ENCODE measurements at regions not wholly inside any gene's neighbourhood (a gene's known extent, or its start where the extent isn't known, plus 50 kb on each side); places are given as distances from the start of the nearest gene placed in this dataset.

DNA sequence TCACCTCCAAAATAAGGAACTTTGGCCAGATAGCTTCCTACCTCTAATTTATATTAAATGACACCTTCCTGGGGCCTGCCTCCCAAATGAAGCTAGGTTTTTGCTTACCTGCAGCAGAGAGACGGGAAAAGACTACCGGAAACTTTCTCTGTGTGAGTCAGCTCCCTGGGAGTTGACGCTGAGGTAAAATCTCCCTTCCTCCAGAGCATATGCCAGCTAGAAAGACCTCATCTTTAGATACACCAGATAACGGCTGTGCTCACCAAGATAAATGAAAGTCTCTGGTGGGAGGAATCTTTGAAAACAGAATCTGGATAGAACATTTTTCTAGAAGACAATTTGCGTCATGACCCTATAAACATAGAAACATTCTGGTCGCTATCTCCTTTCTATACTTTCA, 99.7 kb upstream of the RFX8 start:
- no peaks in the 10 kb centered on the region for H3K23me2 ChIP-seq (ENCODE audit: low read depth, low read length)
- no peak overlapping the region for H3K23ac ChIP-seq (ENCODE audit: insufficient read length)
- no peak overlapping the region for H2BK5ac ChIP-seq (ENCODE audit: low read depth, low read length)
- no peak overlapping the region for H2BK20ac ChIP-seq (ENCODE audit: low read length)
- H3K56ac ChIP-seq (replicated peaks; ENCODE audit: insufficient read length, low read depth, low read length): no peak overlapping the region
- no peak overlapping the region for H3K4me2 ChIP-seq (ENCODE audit: insufficient read depth in 1 of 2, low read depth in 2 of 2, low read length in 2 of 2)
- no peak overlapping the region for H3K4me3 ChIP-seq (ENCODE audit: extremely low read depth in 1 of 4, insufficient read depth in 2 of 4, low read depth in 3 of 4, low read length in 4 of 4)
- H2AK5ac ChIP-seq (ENCODE audit: low read depth, low read length): no peak overlapping the region
- no peaks in the 10 kb centered on the region for H3K9me3 ChIP-seq (ENCODE audit: insufficient read depth in 2 of 2, low read depth in 1 of 2, low read length in 1 of 2)
- H3K27ac ChIP-seq (ENCODE audit: low read depth, low read length): no peak overlapping the region
- no peaks in the 10 kb centered on the region; a peak in 1 of 7 replicates for H3K27me3 ChIP-seq (replicated peaks in 1 of 4; ENCODE audit: control insufficient read depth in 3 of 4, extremely low read depth in 1 of 4, insufficient read depth in 3 of 4, low read length in 3 of 4)
- POLR2A ChIA-PET (ENCODE audit: partially characterized antibody): no interaction called here
- H4K20me1 ChIP-seq (replicated peaks in 1 of 2; ENCODE audit: control insufficient read depth in 1 of 2, insufficient read depth in 2 of 2, low read length in 2 of 2): no peaks in the 10 kb centered on the region
- no peaks in the 10 kb centered on the region for H3K79me2 ChIP-seq (ENCODE audit: control insufficient read depth in 1 of 2, insufficient read depth in 2 of 2, low read length in 2 of 2)
- no peak overlapping the region for H2AFZ ChIP-seq (ENCODE audit: low read length)
- no peak overlapping the region for H2BK15ac ChIP-seq (ENCODE audit: low read length)
- no peak overlapping the region for H4K8ac ChIP-seq (ENCODE audit: extremely low read depth, insufficient read depth, low read length)
- 84% methylated on average over 6 of the region's 6 CpGs; no CpG with 5 or more reads in 1 of the 2 experiments for WGBS, 2 experiments (ENCODE audit: extremely low coverage in 1 of 2, insufficient coverage in 1 of 2, insufficient read length in 1 of 2, insufficient replicate concordance in 2 of 2, low coverage in 1 of 2, low lambda C conversion rate in 2 of 2, missing lambda C conversion rate in 1 of 2)
- no peak overlapping the region for H2BK12ac ChIP-seq (ENCODE audit: low read depth, low read length)
- DNase-seq (ENCODE audit: low read depth in 1 of 2, low spot score in 2 of 2): no peak
- no peak overlapping the region for H3K4ac ChIP-seq (replicated peaks; ENCODE audit: insufficient read length, low read depth, low read length)
- H3K9ac ChIP-seq (replicated peaks in 1 of 4; ENCODE audit: extremely low read depth in 1 of 4, low read depth in 3 of 4, low read length in 3 of 4): no peak overlapping the region
- no peak overlapping the region for H2BK120ac ChIP-seq (replicated peaks; ENCODE audit: low read depth, low read length)
- H3K79me1 ChIP-seq (ENCODE audit: low read depth, low read length): no peaks in the 10 kb centered on the region
- H3K18ac ChIP-seq (ENCODE audit: extremely low read depth, low read length): no peak overlapping the region
- H4K5ac ChIP-seq (ENCODE audit: insufficient read length, low read depth, low read length): no peak overlapping the region
- TF ChIP-seq SAP30 (IDR thresholded peaks at IDR 0.05; ENCODE audit: insufficient read depth, insufficient replicate concordance, low read length) (no peak), CREB1 (IDR thresholded peaks at IDR 0.05) (no peak), HDAC6 (IDR thresholded peaks at IDR 0.05; ENCODE audit: low read depth, low read length) (no peak), PHF8 (conservative IDR thresholded peaks at IDR 0.05; ENCODE audit: low read depth, low read length) (no peak), CHD2 (IDR thresholded peaks at IDR 0.05; ENCODE audit: low read length) (no peak), TBP (IDR thresholded peaks at IDR 0.05; ENCODE audit: low read depth, low read length) (no peak), SP4 (IDR thresholded peaks at IDR 0.05; ENCODE audit: low read length) (no peak)
- TF ChIP-seq, protein P1, sequence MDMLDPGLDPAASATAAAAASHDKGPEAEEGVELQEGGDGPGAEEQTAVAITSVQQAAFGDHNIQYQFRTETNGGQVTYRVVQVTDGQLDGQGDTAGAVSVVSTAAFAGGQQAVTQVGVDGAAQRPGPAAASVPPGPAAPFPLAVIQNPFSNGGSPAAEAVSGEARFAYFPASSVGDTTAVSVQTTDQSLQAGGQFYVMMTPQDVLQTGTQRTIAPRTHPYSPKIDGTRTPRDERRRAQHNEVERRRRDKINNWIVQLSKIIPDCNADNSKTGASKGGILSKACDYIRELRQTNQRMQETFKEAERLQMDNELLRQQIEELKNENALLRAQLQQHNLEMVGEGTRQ (IDR thresholded peaks at IDR 0.05; ENCODE audit: low read length): no peak
- no peaks in the 10 kb centered on the region for H3K4me1 ChIP-seq (replicated peaks in 1 of 4; ENCODE audit: control insufficient read depth in 3 of 4, insufficient read depth in 4 of 4, low read length in 3 of 4)
- CTCF ChIA-PET (ENCODE audit: partially characterized antibody): interaction anchor here (1.0 kb wide), 1 partner anchor 12 kb away, joined by 3 read pairs; no protein-coding TSS in a partner anchor
- H4K91ac ChIP-seq (replicated peaks; ENCODE audit: insufficient read length, low read length): no peak overlapping the region
- no peak overlapping the region for H3K14ac ChIP-seq (ENCODE audit: insufficient read length)
- FAIRE-seq: peak; percentile 32
- H3K36me3 ChIP-seq (ENCODE audit: control insufficient read depth in 2 of 4, insufficient read depth in 4 of 4, low read length in 3 of 4): no peaks in the 10 kb centered on the region

Data from H1 (cell line).